ENCODE measurements at regions not wholly inside any gene's neighbourhood (a gene's known extent, or its start where the extent isn't known, plus 50 kb on each side); places are given as distances from the start of the nearest gene placed in this dataset.

GRCh38 chr17:73980517-73980916 lies 223.0 kb upstream of the RPL38 start:
- TF ChIP-seq CTCF (IDR thresholded peaks at IDR 0.05; ENCODE audit: extremely low read depth, insufficient read depth, missing control alignments) = no peak
- in situ Hi-C loops (cut with MboI; ENCODE audit: low pct_unique_long_range_greater_than_20kb, low sequenced_read_pairs, unreplicated experiment) = no loop called here
- no peak for DNase-seq (ENCODE audit: low spot score)

GRCh38 chr17:73982871-73983270 lies 220.6 kb upstream of the RPL38 start:
- TF ChIP-seq CTCF (IDR thresholded peaks at IDR 0.05; ENCODE audit: extremely low read depth, insufficient read depth, missing control alignments) = no peak
- DNase-seq (ENCODE audit: low spot score) = no peak
- in situ Hi-C loops (cut with MboI; ENCODE audit: low pct_unique_long_range_greater_than_20kb, low sequenced_read_pairs, unreplicated experiment) = no loop called here

GRCh38 chr17:73983621-73984400 lies 219.7 kb upstream of the RPL38 start:
- no peak for TF ChIP-seq CTCF (IDR thresholded peaks at IDR 0.05; ENCODE audit: extremely low read depth, insufficient read depth, missing control alignments)
- no peak for DNase-seq (ENCODE audit: low spot score)
- in situ Hi-C loops (cut with MboI; ENCODE audit: low pct_unique_long_range_greater_than_20kb, low sequenced_read_pairs, unreplicated experiment) = no loop called here

- in situ Hi-C loops (cut with MboI; ENCODE audit: low pct_unique_long_range_greater_than_20kb, low sequenced_read_pairs, unreplicated experiment) = no loop called here
- DNase-seq (ENCODE audit: low spot score) = no peak
- TF ChIP-seq CTCF (IDR thresholded peaks at IDR 0.05; ENCODE audit: extremely low read depth, insufficient read depth, missing control alignments) = no peak
Observed at GRCh38 chr17:73984941-73985340, 218.5 kb upstream of the RPL38 start.

- no peak for DNase-seq (ENCODE audit: low spot score)
- in situ Hi-C loops (cut with MboI; ENCODE audit: low pct_unique_long_range_greater_than_20kb, low sequenced_read_pairs, unreplicated experiment) = no loop called here
Observed at GRCh38 chr17:73985466-73986015, 217.9 kb upstream of the RPL38 start.

GRCh38 chr17:73986641-73987177 lies 216.8 kb upstream of the RPL38 start:
- in situ Hi-C loops (cut with MboI; ENCODE audit: low pct_unique_long_range_greater_than_20kb, low sequenced_read_pairs, unreplicated experiment) = no loop called here
- DNase-seq (ENCODE audit: low spot score) = no peak
- no peak for TF ChIP-seq CTCF (IDR thresholded peaks at IDR 0.05; ENCODE audit: extremely low read depth, insufficient read depth, missing control alignments)

More at GRCh38 chr17:73985466-73986015, 217.9 kb upstream of the RPL38 start:
- TF ChIP-seq CTCF (IDR thresholded peaks at IDR 0.05; ENCODE audit: extremely low read depth, insufficient read depth, missing control alignments) = no peak

Data from GM13977 (cell line).